Stimulated activated naive CD8-positive, alpha-beta T cell treated with anti-CD3 and anti-CD28 coated beads, Interleukin-15, amount 100 ng/mL, for 72 hours (primary cell): ENCODE measurements at regions not wholly inside any gene's neighbourhood (a gene's known extent, or its start where the extent isn't known, plus 50 kb on each side); places are given as distances from the start of the nearest gene placed in this dataset.

Experiments used
- ATAC-seq: fragments of 150-1000 bp; cut with Tn5 transposase; 2 replicates; pipeline ENCODE4 v1.10.0; 2021; ENCODE audit warnings: mild to moderate bottlenecking, moderate library complexity
- DNase-seq, 2 donors: peaks; one replicate each; pipeline ENCODE4 v3.0.0; 2021 to 2022
- H3K27ac Mint-ChIP-seq, 2 donors: one replicate each; pipeline ENCODE4 v1.8.0; 2022; ENCODE audit warnings: mild to moderate bottlenecking in 2 of 2, mixed read lengths in 2 of 2, moderate library complexity in 2 of 2
- H3K27me3 Mint-ChIP-seq: one replicate; pipeline ENCODE4 v1.8.0; 2022; ENCODE audit warnings: mixed read lengths
- H3K4me1 Mint-ChIP-seq: one replicate; pipeline ENCODE4 v1.8.0; 2022; ENCODE audit warnings: mild to moderate bottlenecking, mixed read lengths
- H3K4me3 Mint-ChIP-seq, 2 donors: one replicate each; pipeline ENCODE4 v1.8.0; 2022; ENCODE audit warnings: mild to moderate bottlenecking in 2 of 2, mixed read lengths in 2 of 2, moderate library complexity in 1 of 2
- H3K9me3 Mint-ChIP-seq, 2 donors: one replicate each; pipeline ENCODE4 v1.8.0; 2022; ENCODE audit warnings: mixed read lengths in 2 of 2

- ATAC-seq = no peak
- no peaks in the 10 kb centered on the region for H3K27me3 Mint-ChIP-seq
- no peaks in the 10 kb centered on the region for H3K4me1 Mint-ChIP-seq
- H3K27ac Mint-ChIP-seq = no peak overlapping the region
- H3K9me3 Mint-ChIP-seq = no peaks in the 10 kb centered on the region
- no peak for DNase-seq
- no peak overlapping the region for H3K4me3 Mint-ChIP-seq
These were observed 121.6 kb upstream of the THRB start for GRCh38 chr3:24616110-24616829.

- Mint-ChIP-seq H3K4me1 (no peaks in the 10 kb centered on the region), H3K9me3 (no peaks in the 10 kb centered on the region), H3K4me3 (no peak overlapping the region), H3K27ac (no peak overlapping the region), H3K27me3 (no peaks in the 10 kb centered on the region)
- DNase-seq = no peak
- ATAC-seq = no peak
These were observed 127.5 kb upstream of the THRB start for GRCh38 chr3:24622138-24622537.

GRCh38 chr3:24622696-24623225 is 128.1 kb upstream of the THRB start:
- ATAC-seq (no peak), DNase-seq (no peak)
- Mint-ChIP-seq H3K27me3 (no peaks in the 10 kb centered on the region), H3K4me1 (no peaks in the 10 kb centered on the region), H3K9me3 (no peaks in the 10 kb centered on the region), H3K27ac (no peak overlapping the region), H3K4me3 (no peak overlapping the region)

- no peaks in the 10 kb centered on the region for H3K4me1 Mint-ChIP-seq
- DNase-seq = no peak
These were observed 129.0 kb upstream of the THRB start for GRCh38 chr3:24623657-24624056.

GRCh38 chr3:24624938-24625681 is 130.5 kb upstream of the THRB start:
- no peak for ATAC-seq
- no peak overlapping the region for H3K27ac Mint-ChIP-seq
- H3K9me3 Mint-ChIP-seq = no peaks in the 10 kb centered on the region
- no peak overlapping the region for H3K4me3 Mint-ChIP-seq
- H3K27me3 Mint-ChIP-seq = no peaks in the 10 kb centered on the region
- no peak for DNase-seq
- no peaks in the 10 kb centered on the region for H3K4me1 Mint-ChIP-seq

More at GRCh38 chr3:24623657-24624056, 129.0 kb upstream of the THRB start:
- H3K9me3 Mint-ChIP-seq = no peaks in the 10 kb centered on the region
- H3K27me3 Mint-ChIP-seq = no peaks in the 10 kb centered on the region
- ATAC-seq = no peak
- no peak overlapping the region for H3K27ac Mint-ChIP-seq
- no peak overlapping the region for H3K4me3 Mint-ChIP-seq

GRCh38 chr3:24628523-24629258 is 134.0 kb upstream of the THRB start:
- no peak for ATAC-seq

GRCh38 chr3:24631481-24631880 is 136.8 kb upstream of the THRB start:
- no peaks in the 10 kb centered on the region for H3K4me1 Mint-ChIP-seq
- no peak for ATAC-seq
- H3K4me3 Mint-ChIP-seq = no peak overlapping the region
- no peak overlapping the region for H3K27ac Mint-ChIP-seq
- H3K27me3 Mint-ChIP-seq = no peaks in the 10 kb centered on the region
- H3K9me3 Mint-ChIP-seq = peaks cover 7 to 11% of the 10 kb centered on the region in 2 donors
- DNase-seq = no peak

More at GRCh38 chr3:24628523-24629258, 134.0 kb upstream of the THRB start:
- no peaks in the 10 kb centered on the region for H3K27me3 Mint-ChIP-seq
- H3K4me1 Mint-ChIP-seq = no peaks in the 10 kb centered on the region
- H3K9me3 Mint-ChIP-seq = no peaks in the 10 kb centered on the region
- no peak overlapping the region for H3K4me3 Mint-ChIP-seq
- H3K27ac Mint-ChIP-seq = no peak overlapping the region
- DNase-seq = no peak

GRCh38 chr3:24639061-24639460 is 144.4 kb upstream of the THRB start:
- H3K27ac Mint-ChIP-seq = no peak overlapping the region
- no peaks in the 10 kb centered on the region for H3K4me1 Mint-ChIP-seq
- peaks cover 11% of the 10 kb centered on the region in 2 donors for H3K9me3 Mint-ChIP-seq
- no peak for ATAC-seq
- no peak overlapping the region for H3K4me3 Mint-ChIP-seq
- DNase-seq = no peak
- no peaks in the 10 kb centered on the region for H3K27me3 Mint-ChIP-seq

- H3K9me3 Mint-ChIP-seq = peaks cover 11 to 15% of the 10 kb centered on the region in 2 donors
- H3K4me1 Mint-ChIP-seq = no peaks in the 10 kb centered on the region
- no peaks in the 10 kb centered on the region for H3K27me3 Mint-ChIP-seq
- no peak overlapping the region for H3K4me3 Mint-ChIP-seq
- no peak overlapping the region for H3K27ac Mint-ChIP-seq
- ATAC-seq (no peak), DNase-seq (no peak)
These were observed 145.1 kb upstream of the THRB start for GRCh38 chr3:24639481-24640329.

GRCh38 chr3:24640330-24640877 is 145.8 kb upstream of the THRB start:
- no peak for DNase-seq
- Mint-ChIP-seq H3K27me3 (no peaks in the 10 kb centered on the region), H3K9me3 (peaks cover 6 to 15% of the 10 kb centered on the region in 2 donors), H3K4me3 (no peak overlapping the region), H3K4me1 (no peaks in the 10 kb centered on the region), H3K27ac (no peak overlapping the region)
- ATAC-seq = no peak

- ATAC-seq (no peak), DNase-seq (no peak)
- Mint-ChIP-seq H3K4me3 (no peak overlapping the region), H3K4me1 (no peaks in the 10 kb centered on the region), H3K27ac (no peak overlapping the region), H3K9me3 (peaks cover 0 to 15% of the 10 kb centered on the region in 2 donors), H3K27me3 (no peaks in the 10 kb centered on the region)
These were observed 147.0 kb upstream of the THRB start for GRCh38 chr3:24641628-24642027.

- Mint-ChIP-seq H3K9me3 (peaks cover 0 to 15% of the 10 kb centered on the region in 2 donors), H3K4me3 (no peak overlapping the region), H3K27me3 (no peaks in the 10 kb centered on the region), H3K4me1 (no peaks in the 10 kb centered on the region), H3K27ac (no peak overlapping the region)
- ATAC-seq (no peak), DNase-seq (no peak)
These were observed 150.4 kb upstream of the THRB start for GRCh38 chr3:24645047-24645446.

GRCh38 chr3:24646790-24647189 is 152.1 kb upstream of the THRB start:
- Mint-ChIP-seq H3K27ac (no peak overlapping the region), H3K4me1 (no peaks in the 10 kb centered on the region), H3K4me3 (no peak overlapping the region), H3K9me3 (peaks cover 0 to 15% of the 10 kb centered on the region in 2 donors), H3K27me3 (no peaks in the 10 kb centered on the region)
- ATAC-seq = no peak
- DNase-seq = no peak

- H3K4me1 Mint-ChIP-seq = no peaks in the 10 kb centered on the region
- no peak for DNase-seq
- H3K27ac Mint-ChIP-seq = no peak overlapping the region
- peaks cover 0 to 15% of the 10 kb centered on the region in 2 donors for H3K9me3 Mint-ChIP-seq
- no peaks in the 10 kb centered on the region for H3K27me3 Mint-ChIP-seq
- ATAC-seq = no peak
- no peak overlapping the region for H3K4me3 Mint-ChIP-seq
These were observed 153.4 kb upstream of the THRB start for GRCh38 chr3:24648063-24648462.

GRCh38 chr3:24650839-24651238 is 156.2 kb upstream of the THRB start:
- DNase-seq (no peak), ATAC-seq (no peak)
- H3K27me3 Mint-ChIP-seq = no peaks in the 10 kb centered on the region
- no peak overlapping the region for H3K4me3 Mint-ChIP-seq
- H3K27ac Mint-ChIP-seq = no peak overlapping the region
- peaks cover 4 to 5% of the 10 kb centered on the region in 2 donors for H3K9me3 Mint-ChIP-seq
- no peaks in the 10 kb centered on the region for H3K4me1 Mint-ChIP-seq
